ENCODE measurements at regions not wholly inside any gene's neighbourhood (a gene's known extent, or its start where the extent isn't known, plus 50 kb on each side); places are given as distances from the start of the nearest gene placed in this dataset.
"Not testable (repeated sequence)": the region's sequence is repeated elsewhere in the genome, so short reads cannot be mapped to it uniquely, and the experiment has no call there.

GRCh38 chr4:153880983-153881382 is 92.1 kb upstream of the SFRP2 start:
- DNase-seq (ENCODE audit: low read depth): no peak
- no peak overlapping the region for H3K4me3 ChIP-seq (ENCODE audit: low read length)
- no peak for TF ChIP-seq CTCF (conservative IDR thresholded peaks at IDR 0.05; ENCODE audit: low read length)

- TF ChIP-seq CTCF (conservative IDR thresholded peaks at IDR 0.05; ENCODE audit: low read length): no peak
- H3K4me3 ChIP-seq (ENCODE audit: low read length): no peak overlapping the region
- peak; percentile 40 for DNase-seq (ENCODE audit: low read depth)
Measured at GRCh38 chr4:153877898-153878297, 89.0 kb upstream of the SFRP2 start.

GRCh38 chr4:153873741-153874140 is 84.9 kb upstream of the SFRP2 start:
- H3K4me3 ChIP-seq (ENCODE audit: low read length): no peak overlapping the region
- no peak for TF ChIP-seq CTCF (conservative IDR thresholded peaks at IDR 0.05; ENCODE audit: low read length)
- DNase-seq (ENCODE audit: low read depth): no peak

- not testable (repeated sequence) for DNase-seq (ENCODE audit: low read depth); H3K4me3 ChIP-seq (ENCODE audit: low read length)
Measured at GRCh38 chr4:153866766-153867165, 77.9 kb upstream of the SFRP2 start.

GRCh38 chr4:153852501-153852900 is 63.6 kb upstream of the SFRP2 start:
- no peak for TF ChIP-seq CTCF (conservative IDR thresholded peaks at IDR 0.05; ENCODE audit: low read length)
- no peak overlapping the region for H3K4me3 ChIP-seq (ENCODE audit: low read length)
- no peak for DNase-seq (ENCODE audit: low read depth)

GRCh38 chr4:153850533-153851280 is 61.8 kb upstream of the SFRP2 start:
- no peak for TF ChIP-seq CTCF (conservative IDR thresholded peaks at IDR 0.05; ENCODE audit: low read length)
- H3K4me3 ChIP-seq (ENCODE audit: low read length): no peak overlapping the region
- DNase-seq (ENCODE audit: low read depth): no peak

GRCh38 chr4:153844144-153844543 is 55.3 kb upstream of the SFRP2 start:
- no peak overlapping the region for H3K4me3 ChIP-seq (ENCODE audit: low read length)
- DNase-seq (ENCODE audit: low read depth): no peak
- no peak for TF ChIP-seq CTCF (conservative IDR thresholded peaks at IDR 0.05; ENCODE audit: low read length)

Measured in AG10803 (cell line).